HG03135 (cell line): ENCODE measurements at regions not wholly inside any gene's neighbourhood (a gene's known extent, or its start where the extent isn't known, plus 50 kb on each side); places are given as distances from the start of the nearest gene placed in this dataset.
"Not testable (repeated sequence)": the region's sequence is repeated elsewhere in the genome, so short reads cannot be mapped to it uniquely, and the experiment has no call there.

Source experiments
- ATAC-seq: cut with Tn5 transposase; IDR thresholded peaks from one replicate; pipeline ENCODE4 v1.9.1; 2021; ENCODE audit warnings: mild to moderate bottlenecking, moderate library complexity; ENCODE audit not compliant: unreplicated experiment

DNA sequence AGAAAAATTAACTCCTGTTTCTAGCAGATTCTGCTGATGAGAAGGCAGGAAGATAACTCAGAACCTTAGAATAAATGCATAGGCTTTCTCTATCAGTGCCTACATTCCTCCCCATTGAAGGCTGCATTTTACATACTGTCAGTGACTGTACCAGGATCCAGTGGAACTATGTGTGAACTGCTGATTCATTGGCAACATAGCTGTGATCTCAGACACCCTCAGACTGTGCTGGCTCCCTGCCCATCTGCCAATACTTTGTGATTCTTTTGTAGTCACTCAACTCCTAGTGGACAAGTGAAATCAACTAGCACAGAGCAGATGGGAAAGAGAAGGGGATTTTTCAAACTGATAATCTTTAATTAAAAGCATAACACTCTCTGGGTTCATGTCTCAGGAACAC is 375.8 kb downstream of the MDFIC start:
- no peak for ATAC-seq

DNA sequence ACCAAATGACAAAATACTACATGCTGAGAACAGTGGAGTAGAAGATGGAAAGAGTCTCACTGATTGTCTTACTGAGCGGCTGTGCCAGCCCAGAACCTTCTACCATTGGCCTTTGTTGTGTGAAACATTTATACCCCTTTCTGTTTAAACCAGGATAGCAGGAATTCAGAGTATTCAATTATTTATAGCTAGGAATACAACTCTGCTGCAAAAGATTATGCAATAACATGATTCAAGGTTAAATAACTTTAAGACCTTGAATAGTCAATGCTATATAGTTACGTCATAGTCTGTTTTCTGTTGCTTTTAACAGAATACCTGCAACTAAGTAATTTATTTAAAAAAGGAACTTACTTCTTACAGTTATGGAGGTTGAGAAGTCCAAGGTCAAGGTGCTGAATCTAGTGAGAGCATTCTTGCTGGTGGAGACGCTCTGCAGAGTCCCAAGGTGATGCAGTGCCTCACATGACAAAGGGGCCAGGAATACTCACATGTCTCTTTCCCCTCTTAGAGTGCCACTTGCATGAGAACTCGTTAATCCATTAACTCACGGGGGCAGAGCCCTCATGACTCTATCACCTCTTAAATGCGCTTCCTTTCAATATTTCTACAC is 371.8 kb downstream of the MDFIC start:
- ATAC-seq: no peak

- no peak for ATAC-seq
Observed at GRCh38 chr7:115292381-115292780, 370.5 kb downstream of the MDFIC start.

DNA sequence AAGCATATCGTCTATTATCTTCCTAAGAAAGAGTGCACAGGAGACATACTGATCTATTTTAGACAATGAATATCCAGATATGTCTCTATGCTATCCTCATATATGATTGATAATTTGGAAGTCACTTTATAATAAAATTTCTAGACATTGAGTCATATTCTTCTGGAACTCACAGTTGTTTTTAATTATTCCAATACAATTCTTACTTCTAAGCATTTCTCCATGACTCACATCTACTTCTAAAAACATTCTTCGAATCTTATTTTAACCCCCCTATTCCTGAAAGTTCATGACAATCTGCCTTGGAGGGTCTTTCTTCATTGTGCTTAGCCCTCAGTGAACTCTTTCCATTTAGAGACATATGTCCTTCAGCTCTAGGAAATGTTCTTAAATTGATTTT is 368.1 kb downstream of the MDFIC start:
- no peak for ATAC-seq

DNA sequence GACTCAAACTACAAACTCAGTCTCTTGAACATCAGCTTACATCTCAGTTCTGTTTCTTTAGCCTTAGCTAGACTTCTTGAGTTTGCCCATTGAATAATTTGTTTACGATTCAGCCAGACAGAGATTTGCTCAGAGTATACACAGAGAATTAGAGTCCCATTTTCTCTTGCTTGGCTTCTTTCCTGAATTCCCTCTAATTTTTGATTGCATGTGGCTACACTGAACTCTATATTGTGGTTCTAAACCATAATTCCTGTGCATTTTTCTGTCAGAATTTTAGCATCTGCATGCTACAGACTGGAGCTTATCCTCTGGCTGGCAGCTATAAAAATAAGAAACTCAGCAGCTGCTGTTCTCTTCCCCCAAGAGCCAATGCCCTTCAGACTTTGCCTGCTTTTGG is 354.9 kb downstream of the MDFIC start:
- no peak for ATAC-seq

GRCh38 chr7:115273855-115274254 is 352.0 kb downstream of the MDFIC start:
- ATAC-seq: not testable (repeated sequence)

GRCh38 chr7:115273139-115273772 is 351.4 kb downstream of the MDFIC start:
- no peak for ATAC-seq

DNA sequence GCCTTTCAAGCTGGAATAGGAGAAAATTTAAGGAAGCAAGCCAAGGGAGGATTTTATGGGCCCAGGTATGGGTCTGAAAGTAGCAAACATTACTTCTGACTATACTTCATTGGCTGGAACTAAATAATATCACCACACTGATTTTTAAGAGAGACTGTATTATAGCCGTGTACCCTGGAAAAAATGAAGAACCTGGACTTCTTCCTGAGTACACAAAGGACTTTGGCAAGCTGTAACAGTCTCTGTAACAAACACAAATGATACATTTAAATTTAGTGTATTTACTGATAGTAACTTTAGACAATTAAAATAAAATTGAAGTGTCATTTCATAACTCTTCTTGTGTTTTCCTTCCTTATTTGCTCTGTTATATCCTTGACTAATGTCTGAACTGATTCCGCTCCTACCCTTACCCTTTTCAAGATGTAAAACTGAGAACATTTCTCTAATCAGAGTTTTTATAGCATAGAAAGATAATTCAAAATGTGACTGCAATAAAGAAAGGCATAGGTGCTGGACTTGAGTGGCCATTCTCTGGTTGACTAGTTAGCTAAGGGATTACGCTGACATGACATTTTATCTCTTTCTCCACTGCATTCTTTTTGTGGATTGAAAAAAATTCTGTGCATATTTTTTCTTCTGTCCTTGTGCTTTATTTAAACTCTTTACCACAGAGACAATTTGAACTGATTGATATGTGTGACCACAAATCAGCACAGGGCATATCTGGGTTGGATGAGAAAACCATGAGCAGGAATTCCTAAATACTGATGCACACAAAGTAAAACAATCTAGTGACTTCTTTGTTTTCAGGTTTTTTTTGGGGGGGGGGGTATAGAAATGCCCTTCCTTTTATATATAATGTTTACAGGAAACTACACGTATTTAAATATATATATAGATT is 349.7 kb downstream of the MDFIC start:
- ATAC-seq: no peak

GRCh38 chr7:115269486-115269885 is 347.6 kb downstream of the MDFIC start:
- ATAC-seq: no peak

DNA sequence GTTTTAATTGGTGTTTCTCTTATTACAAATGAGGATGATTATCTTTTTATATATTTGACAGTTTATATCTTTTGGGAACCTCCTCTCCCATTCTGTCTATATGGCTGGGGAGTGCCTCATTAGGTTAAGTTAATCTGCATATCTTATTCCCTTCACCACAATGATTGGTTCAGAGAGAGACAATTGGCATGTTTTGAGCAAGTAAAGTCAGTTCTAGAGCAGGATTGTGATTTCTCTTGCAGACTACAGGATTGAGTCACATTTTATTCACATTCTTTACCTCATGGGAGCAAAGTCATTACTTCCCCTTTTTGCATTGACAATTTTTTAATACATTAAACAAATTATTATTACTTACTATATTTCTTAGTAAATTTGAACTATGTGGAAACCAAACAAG is 345.6 kb downstream of the MDFIC start:
- no peak for ATAC-seq

- no peak for ATAC-seq
Observed at GRCh38 chr7:115260381-115260780, 338.5 kb downstream of the MDFIC start.

DNA sequence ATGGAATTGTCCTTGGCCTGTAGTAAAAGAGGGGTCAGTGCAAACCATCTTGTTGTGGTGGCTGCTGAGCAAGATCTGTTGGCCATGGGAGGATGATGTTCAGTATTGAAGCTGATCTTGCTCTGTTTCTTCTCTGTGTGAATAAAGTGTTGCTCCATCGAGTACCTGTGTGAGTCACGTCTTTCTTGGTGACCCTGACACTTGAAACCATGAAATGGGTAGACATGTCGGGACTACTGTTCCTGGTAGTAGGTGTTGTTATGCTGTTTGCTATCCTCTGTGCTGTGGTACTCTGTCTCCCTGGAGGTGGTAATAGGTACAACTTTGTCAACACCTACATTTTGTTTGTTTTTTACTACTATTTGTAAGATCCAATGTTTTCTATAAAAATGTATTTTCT is 330.6 kb downstream of the MDFIC start:
- ATAC-seq: no peak

- no peak for ATAC-seq
Observed at GRCh38 chr7:115249080-115249479, 327.2 kb downstream of the MDFIC start.

GRCh38 chr7:115241151-115241550 is 319.3 kb downstream of the MDFIC start:
- no peak for ATAC-seq

DNA sequence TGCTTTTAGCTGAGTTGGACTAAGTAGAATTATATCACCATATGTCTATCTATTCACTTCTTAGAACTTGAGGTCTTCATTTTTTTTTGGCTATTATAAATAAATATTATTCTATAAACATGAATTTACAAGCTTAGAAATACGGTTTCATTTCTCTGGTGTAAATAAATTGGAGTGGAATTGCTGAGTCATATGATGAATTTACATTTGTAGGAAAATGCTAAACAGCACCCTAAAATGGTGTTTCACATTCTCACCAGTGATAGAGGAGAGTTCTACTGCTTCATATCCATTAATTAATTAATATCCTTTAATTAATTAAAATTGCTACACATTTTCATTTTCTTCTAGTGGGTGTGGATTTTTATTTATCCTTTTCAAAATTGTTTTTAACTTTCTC is 318.3 kb downstream of the MDFIC start:
- ATAC-seq: no peak

DNA sequence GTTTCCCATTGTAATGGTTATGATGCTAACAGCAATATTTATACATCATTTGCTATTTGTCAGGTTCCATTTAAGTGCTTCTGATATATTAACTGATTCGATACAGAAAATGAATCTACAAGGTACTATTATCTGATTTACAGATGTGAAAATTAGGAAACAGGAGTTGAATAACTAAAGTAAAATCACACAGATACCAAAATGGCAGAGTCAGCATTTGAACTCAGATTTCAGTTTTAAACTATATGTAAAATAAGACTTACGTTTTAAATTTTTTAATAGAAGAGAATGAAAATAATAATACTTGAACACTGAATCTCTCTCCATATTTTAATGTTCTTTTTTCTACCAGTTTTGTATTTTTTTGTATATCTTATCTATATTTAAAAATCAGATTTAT is 313.2 kb downstream of the MDFIC start:
- ATAC-seq: no peak

DNA sequence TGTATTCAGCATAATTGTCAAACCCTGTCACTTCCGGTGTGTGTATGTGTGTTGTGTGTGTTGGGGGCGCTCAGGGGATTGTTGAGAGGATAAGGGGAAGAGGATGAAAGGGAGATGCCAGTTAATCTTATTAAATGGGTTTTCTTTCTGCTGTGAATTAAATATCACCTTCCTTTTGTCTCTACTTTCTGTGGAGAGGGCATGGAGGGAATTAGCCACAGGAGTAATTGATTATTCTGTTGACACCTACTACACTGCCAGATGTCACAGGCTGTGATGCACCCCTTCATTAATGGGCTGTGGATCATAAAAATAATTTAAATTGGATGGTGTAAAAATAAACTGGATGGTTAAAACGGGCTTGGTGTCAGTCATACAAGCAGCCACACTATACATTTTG is 311.9 kb downstream of the MDFIC start:
- no peak for ATAC-seq

GRCh38 chr7:115232041-115232440 is 310.1 kb downstream of the MDFIC start:
- no peak for ATAC-seq

DNA sequence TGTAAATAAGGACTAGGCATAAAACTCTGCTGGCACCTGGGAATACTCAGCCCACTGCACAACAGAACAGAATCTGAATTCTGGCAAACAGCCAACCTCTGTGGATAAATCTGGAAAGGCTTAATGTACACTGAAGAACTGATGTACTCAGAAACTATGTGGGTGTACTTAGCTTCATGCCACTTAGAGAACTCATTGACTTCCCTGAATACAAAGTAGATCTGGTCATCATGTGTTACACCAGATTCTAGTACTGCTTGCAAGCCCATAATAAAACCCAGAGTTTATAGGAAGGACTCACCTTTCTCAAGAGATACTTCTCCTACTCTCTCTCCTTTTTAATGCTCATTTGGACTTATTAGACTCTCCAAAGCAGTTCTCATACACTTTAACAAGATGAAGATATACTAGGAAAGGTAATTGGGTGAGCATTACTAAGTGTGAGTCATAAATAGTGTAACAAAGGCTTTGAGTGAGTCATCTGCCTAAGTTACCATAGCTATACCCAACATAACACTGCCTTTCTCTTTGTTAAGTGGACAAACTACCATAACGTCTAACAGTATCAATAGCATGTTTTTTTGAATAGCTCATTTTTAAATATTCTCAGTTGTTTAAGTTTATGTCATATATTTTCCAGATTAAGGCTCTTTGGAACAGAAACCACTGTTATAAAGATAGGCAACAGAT is 309.1 kb downstream of the MDFIC start:
- peak; percentile 67 for ATAC-seq

DNA sequence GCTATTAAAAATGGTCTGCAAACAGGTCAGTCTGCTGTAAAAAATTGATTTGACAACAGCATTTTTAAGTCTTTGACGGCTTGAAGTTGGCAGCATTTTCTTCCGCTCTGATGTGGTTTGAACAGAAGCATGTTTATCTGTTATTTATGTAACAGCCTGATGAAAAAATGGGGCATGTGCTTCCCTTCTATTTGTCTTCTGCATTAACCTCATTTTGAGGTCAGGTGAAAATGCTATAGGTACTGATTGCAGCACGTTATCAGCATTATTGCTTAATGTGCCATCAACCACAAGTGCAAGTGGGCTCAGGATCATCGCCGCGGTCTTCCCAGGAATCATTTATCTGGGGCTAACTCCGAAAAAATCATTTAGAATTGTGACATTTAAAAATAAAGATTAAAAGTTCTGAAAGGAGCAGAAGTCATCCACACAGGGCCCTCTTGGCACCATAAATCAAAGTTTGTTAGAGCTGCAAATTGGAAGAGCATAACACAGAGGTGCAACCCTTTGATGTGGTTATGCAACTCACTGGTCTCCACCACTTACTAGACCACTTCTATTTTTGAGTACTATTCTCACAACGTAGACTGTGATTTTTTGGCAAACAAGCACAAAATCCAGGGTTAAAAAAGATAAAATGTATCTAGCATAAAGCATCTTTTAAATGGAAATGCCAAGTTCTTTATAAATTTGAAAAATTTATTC is 307.7 kb downstream of the MDFIC start:
- ATAC-seq: no peak
